ENCODE measurements at regions not wholly inside any gene's neighbourhood (a gene's known extent, or its start where the extent isn't known, plus 50 kb on each side); places are given as distances from the start of the nearest gene placed in this dataset.

GRCh38 chr18:42229211-42230210 is 274.5 kb downstream of the PIK3C3 start:
- Histone ChIP-seq H3K27me3 (ENCODE audit: control insufficient read depth, insufficient read depth, low read length, poor library complexity, severe bottlenecking) (no peaks in the 10 kb centered on the region), H3K4me1 (ENCODE audit: control insufficient read depth, insufficient read depth, low read length) (no peaks in the 10 kb centered on the region)
- 91 to 95% methylated on average over 2 of the region's 2 CpGs for WGBS, 2 experiments

GRCh38 chr18:42230636-42231035 is 275.6 kb downstream of the PIK3C3 start:
- H3K27me3 ChIP-seq (ENCODE audit: control insufficient read depth, insufficient read depth, low read length, poor library complexity, severe bottlenecking): no peaks in the 10 kb centered on the region
- H3K9me3 ChIP-seq (ENCODE audit: control insufficient read depth, low read length): no peaks in the 10 kb centered on the region
- H3K27ac ChIP-seq (ENCODE audit: insufficient read depth, low read depth, low read length, poor library complexity, severe bottlenecking): no peak overlapping the region
- H3K4me1 ChIP-seq (ENCODE audit: control insufficient read depth, insufficient read depth, low read length): no peaks in the 10 kb centered on the region
- WGBS, 2 experiments: 81 to 85% methylated on average over 2 of the region's 2 CpGs
- H3K4me3 ChIP-seq (ENCODE audit: insufficient read depth, low read depth, low read length): no peak overlapping the region
- no peaks in the 10 kb centered on the region for H3K36me3 ChIP-seq (ENCODE audit: control insufficient read depth, insufficient read depth, low read length)

More at GRCh38 chr18:42229211-42230210, 274.5 kb downstream of the PIK3C3 start:
- Histone ChIP-seq H3K27ac (ENCODE audit: insufficient read depth, low read depth, low read length, poor library complexity, severe bottlenecking) (no peak overlapping the region), H3K36me3 (ENCODE audit: control insufficient read depth, insufficient read depth, low read length) (no peaks in the 10 kb centered on the region), H3K4me3 (ENCODE audit: insufficient read depth, low read depth, low read length) (no peak overlapping the region), H3K9me3 (ENCODE audit: control insufficient read depth, low read length) (no peaks in the 10 kb centered on the region)

- no peaks in the 10 kb centered on the region for H3K36me3 ChIP-seq (ENCODE audit: control insufficient read depth, insufficient read depth, low read length)
- no peaks in the 10 kb centered on the region for H3K4me1 ChIP-seq (ENCODE audit: control insufficient read depth, insufficient read depth, low read length)
- no peak overlapping the region for H3K27ac ChIP-seq (ENCODE audit: insufficient read depth, low read depth, low read length, poor library complexity, severe bottlenecking)
- H3K9me3 ChIP-seq (ENCODE audit: control insufficient read depth, low read length): no peaks in the 10 kb centered on the region
- H3K27me3 ChIP-seq (ENCODE audit: control insufficient read depth, insufficient read depth, low read length, poor library complexity, severe bottlenecking): no peaks in the 10 kb centered on the region
- no peak overlapping the region for H3K4me3 ChIP-seq (ENCODE audit: insufficient read depth, low read depth, low read length)
Measured at GRCh38 chr18:42231284-42231683, 276.2 kb downstream of the PIK3C3 start.

- Histone ChIP-seq H3K4me1 (ENCODE audit: control insufficient read depth, insufficient read depth, low read length) (no peaks in the 10 kb centered on the region), H3K36me3 (ENCODE audit: control insufficient read depth, insufficient read depth, low read length) (no peaks in the 10 kb centered on the region), H3K9me3 (ENCODE audit: control insufficient read depth, low read length) (no peaks in the 10 kb centered on the region), H3K27me3 (ENCODE audit: control insufficient read depth, insufficient read depth, low read length, poor library complexity, severe bottlenecking) (no peaks in the 10 kb centered on the region), H3K4me3 (ENCODE audit: insufficient read depth, low read depth, low read length) (no peak overlapping the region), H3K27ac (ENCODE audit: insufficient read depth, low read depth, low read length, poor library complexity, severe bottlenecking) (no peak overlapping the region)
- WGBS, 2 experiments: 97 to 100% methylated on average over 1 to 2 of the region's 2 CpGs
Measured at GRCh38 chr18:42231796-42232195, 276.8 kb downstream of the PIK3C3 start.

GRCh38 chr18:42233908-42234307 is 278.9 kb downstream of the PIK3C3 start:
- Histone ChIP-seq H3K4me1 (ENCODE audit: control insufficient read depth, insufficient read depth, low read length) (no peaks in the 10 kb centered on the region), H3K4me3 (ENCODE audit: insufficient read depth, low read depth, low read length) (no peak overlapping the region), H3K27me3 (ENCODE audit: control insufficient read depth, insufficient read depth, low read length, poor library complexity, severe bottlenecking) (no peaks in the 10 kb centered on the region), H3K27ac (ENCODE audit: insufficient read depth, low read depth, low read length, poor library complexity, severe bottlenecking) (no peak overlapping the region), H3K9me3 (ENCODE audit: control insufficient read depth, low read length) (no peaks in the 10 kb centered on the region), H3K36me3 (ENCODE audit: control insufficient read depth, insufficient read depth, low read length) (no peaks in the 10 kb centered on the region)

GRCh38 chr18:42242758-42243157 is 287.7 kb downstream of the PIK3C3 start:
- Histone ChIP-seq H3K27ac (ENCODE audit: insufficient read depth, low read depth, low read length, poor library complexity, severe bottlenecking) (no peak overlapping the region), H3K9me3 (ENCODE audit: control insufficient read depth, low read length) (no peaks in the 10 kb centered on the region), H3K4me1 (ENCODE audit: control insufficient read depth, insufficient read depth, low read length) (no peaks in the 10 kb centered on the region), H3K4me3 (ENCODE audit: insufficient read depth, low read depth, low read length) (no peak overlapping the region), H3K36me3 (ENCODE audit: control insufficient read depth, insufficient read depth, low read length) (no peaks in the 10 kb centered on the region), H3K27me3 (ENCODE audit: control insufficient read depth, insufficient read depth, low read length, poor library complexity, severe bottlenecking) (no peaks in the 10 kb centered on the region)
- WGBS, 2 experiments: 92 to 96% methylated on average over 5 of the region's 5 CpGs

GRCh38 chr18:42245137-42245536 is 290.1 kb downstream of the PIK3C3 start:
- no peak overlapping the region for H3K27ac ChIP-seq (ENCODE audit: insufficient read depth, low read depth, low read length, poor library complexity, severe bottlenecking)
- no peaks in the 10 kb centered on the region for H3K27me3 ChIP-seq (ENCODE audit: control insufficient read depth, insufficient read depth, low read length, poor library complexity, severe bottlenecking)
- WGBS, 2 experiments: 96 to 100% methylated on average over 3 to 4 of the region's 4 CpGs
- no peaks in the 10 kb centered on the region for H3K9me3 ChIP-seq (ENCODE audit: control insufficient read depth, low read length)
- no peaks in the 10 kb centered on the region for H3K36me3 ChIP-seq (ENCODE audit: control insufficient read depth, insufficient read depth, low read length)
- no peaks in the 10 kb centered on the region for H3K4me1 ChIP-seq (ENCODE audit: control insufficient read depth, insufficient read depth, low read length)
- no peak overlapping the region for H3K4me3 ChIP-seq (ENCODE audit: insufficient read depth, low read depth, low read length)

GRCh38 chr18:42255908-42256765 is 301.1 kb downstream of the PIK3C3 start:
- no peaks in the 10 kb centered on the region for H3K36me3 ChIP-seq (ENCODE audit: control insufficient read depth, insufficient read depth, low read length)
- H3K4me3 ChIP-seq (ENCODE audit: insufficient read depth, low read depth, low read length): no peak overlapping the region
- 94% methylated on average over 5 of the region's 5 CpGs for WGBS, 2 experiments

GRCh38 chr18:42258301-42258965 is 303.4 kb downstream of the PIK3C3 start:
- no peaks in the 10 kb centered on the region for H3K4me1 ChIP-seq (ENCODE audit: control insufficient read depth, insufficient read depth, low read length)
- H3K9me3 ChIP-seq (ENCODE audit: control insufficient read depth, low read length): no peaks in the 10 kb centered on the region
- H3K36me3 ChIP-seq (ENCODE audit: control insufficient read depth, insufficient read depth, low read length): no peaks in the 10 kb centered on the region
- no peak overlapping the region for H3K27ac ChIP-seq (ENCODE audit: insufficient read depth, low read depth, low read length, poor library complexity, severe bottlenecking)
- WGBS, 2 experiments: 85 to 93% methylated on average over 2 of the region's 2 CpGs
- H3K27me3 ChIP-seq (ENCODE audit: control insufficient read depth, insufficient read depth, low read length, poor library complexity, severe bottlenecking): no peaks in the 10 kb centered on the region
- no peak overlapping the region for H3K4me3 ChIP-seq (ENCODE audit: insufficient read depth, low read depth, low read length)

More at GRCh38 chr18:42255908-42256765, 301.1 kb downstream of the PIK3C3 start:
- H3K27ac ChIP-seq (ENCODE audit: insufficient read depth, low read depth, low read length, poor library complexity, severe bottlenecking): no peak overlapping the region
- H3K9me3 ChIP-seq (ENCODE audit: control insufficient read depth, low read length): no peaks in the 10 kb centered on the region
- H3K27me3 ChIP-seq (ENCODE audit: control insufficient read depth, insufficient read depth, low read length, poor library complexity, severe bottlenecking): no peaks in the 10 kb centered on the region
- H3K4me1 ChIP-seq (ENCODE audit: control insufficient read depth, insufficient read depth, low read length): no peaks in the 10 kb centered on the region
